Fibroblast of mammary gland (primary cell): ENCODE measurements at regions not wholly inside any gene's neighbourhood (a gene's known extent, or its start where the extent isn't known, plus 50 kb on each side); places are given as distances from the start of the nearest gene placed in this dataset.
A peak's percentile ranks its signal among the peaks of the same experiment; 100 is the strongest.
"Not testable (repeated sequence)": the region's sequence is repeated elsewhere in the genome, so short reads cannot be mapped to it uniquely, and the experiment has no call there.

Experiments used
- DNase-seq: peaks from one replicate; pipeline ENCODE4 v3.0.0-alpha.2; 2010; ENCODE audit warnings: low read depth
- H3K4me3 ChIP-seq: 2 replicates; pipeline ENCODE4 v1.5.1; 2011; ENCODE audit warnings: low read depth, mild to moderate bottlenecking, low read length, moderate library complexity; ENCODE audit not compliant: control insufficient read depth
- CTCF ChIP-seq: conservative IDR thresholded peaks from 2 replicates; pipeline ENCODE4 v1.5.1; 2011; ENCODE audit warnings: low read depth, low read length, inconsistent platforms; ENCODE audit not compliant: control insufficient read depth, insufficient read depth

- H3K4me3 ChIP-seq: no peak overlapping the region
- DNase-seq: no peak
- no peak for TF ChIP-seq CTCF
Measured at GRCh38 chr3:86887876-86888275, 103.1 kb downstream of the VGLL3 start.

GRCh38 chr3:86880066-86880465 lies 110.9 kb downstream of the VGLL3 start:
- no peak for DNase-seq
- no peak overlapping the region for H3K4me3 ChIP-seq
- no peak for TF ChIP-seq CTCF

GRCh38 chr3:86876504-86877181 lies 114.3 kb downstream of the VGLL3 start:
- not testable (repeated sequence) for DNase-seq, H3K4me3 ChIP-seq

GRCh38 chr3:86874790-86875189 lies 116.2 kb downstream of the VGLL3 start:
- not testable (repeated sequence) for DNase-seq, H3K4me3 ChIP-seq

- DNase-seq: no peak
- no peak overlapping the region for H3K4me3 ChIP-seq
- no peak for TF ChIP-seq CTCF
Measured at GRCh38 chr3:86869566-86869965, 121.4 kb downstream of the VGLL3 start.

- no peak overlapping the region for H3K4me3 ChIP-seq
- DNase-seq: peak; percentile 30
- TF ChIP-seq CTCF: no peak
Measured at GRCh38 chr3:86867982-86868381, 123.0 kb downstream of the VGLL3 start.

GRCh38 chr3:86865506-86865905 lies 125.4 kb downstream of the VGLL3 start:
- no peak overlapping the region for H3K4me3 ChIP-seq
- TF ChIP-seq CTCF: no peak
- peak; percentile 4 for DNase-seq

GRCh38 chr3:86856711-86857110 lies 134.2 kb downstream of the VGLL3 start:
- H3K4me3 ChIP-seq: no peak overlapping the region
- no peak for TF ChIP-seq CTCF
- DNase-seq: no peak
